HG03432 (cell line): ENCODE measurements at regions not wholly inside any gene's neighbourhood (a gene's known extent, or its start where the extent isn't known, plus 50 kb on each side); places are given as distances from the start of the nearest gene placed in this dataset.
"Not testable (repeated sequence)": the region's sequence is repeated elsewhere in the genome, so short reads cannot be mapped to it uniquely, and the experiment has no call there.

Experiments used
- ATAC-seq: cut with Tn5 transposase; IDR thresholded peaks from one replicate; pipeline ENCODE4 v1.9.1; 2021; ENCODE audit warnings: mild to moderate bottlenecking, moderate library complexity; ENCODE audit not compliant: unreplicated experiment

GRCh38 chr16:55015181-55015913 lies 84.7 kb downstream of the IRX5 start:
- ATAC-seq: no peak

DNA sequence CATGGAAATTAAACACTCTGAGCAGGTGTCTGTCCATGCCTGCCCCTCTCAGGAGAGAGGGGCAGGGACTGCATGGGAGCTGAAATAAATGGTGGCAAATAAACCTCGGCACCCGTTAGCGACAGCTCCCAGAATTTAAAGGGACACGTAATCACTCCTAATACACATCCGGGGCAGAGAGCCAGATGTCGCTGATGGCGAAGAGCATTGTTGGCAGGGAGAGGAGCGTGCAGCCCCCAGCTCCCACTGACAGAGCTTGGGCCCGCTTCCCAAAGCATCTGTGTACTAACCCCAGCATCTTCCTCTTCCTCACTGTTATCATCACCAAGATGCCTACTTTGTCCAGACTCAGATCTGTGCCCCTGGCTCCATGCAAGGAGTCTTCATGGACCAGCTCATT lies 85.8 kb downstream of the IRX5 start:
- no peak for ATAC-seq

- no peak for ATAC-seq
These were observed 86.7 kb downstream of the IRX5 start for GRCh38 chr16:55017321-55017720.

DNA sequence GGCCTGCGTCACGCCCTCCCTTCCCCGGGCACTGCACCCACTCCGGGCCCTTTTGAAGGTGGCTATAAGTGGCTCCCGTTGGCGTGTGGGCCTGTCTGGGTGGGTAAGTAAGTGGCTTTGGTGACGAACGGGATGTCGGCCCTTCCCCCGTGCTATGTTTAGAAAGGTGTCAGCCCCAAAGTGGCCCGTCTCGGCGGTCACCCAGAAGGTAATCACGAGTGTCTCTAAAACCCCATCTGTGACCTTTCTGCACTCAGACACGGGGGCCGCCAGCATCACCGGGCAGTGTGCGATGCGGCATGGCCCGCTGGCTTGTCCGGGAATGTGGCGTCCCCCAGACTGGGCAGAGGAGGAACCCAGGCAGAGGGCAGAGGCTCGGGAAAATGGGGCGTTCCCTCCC lies 88.2 kb downstream of the IRX5 start:
- ATAC-seq: no peak

DNA sequence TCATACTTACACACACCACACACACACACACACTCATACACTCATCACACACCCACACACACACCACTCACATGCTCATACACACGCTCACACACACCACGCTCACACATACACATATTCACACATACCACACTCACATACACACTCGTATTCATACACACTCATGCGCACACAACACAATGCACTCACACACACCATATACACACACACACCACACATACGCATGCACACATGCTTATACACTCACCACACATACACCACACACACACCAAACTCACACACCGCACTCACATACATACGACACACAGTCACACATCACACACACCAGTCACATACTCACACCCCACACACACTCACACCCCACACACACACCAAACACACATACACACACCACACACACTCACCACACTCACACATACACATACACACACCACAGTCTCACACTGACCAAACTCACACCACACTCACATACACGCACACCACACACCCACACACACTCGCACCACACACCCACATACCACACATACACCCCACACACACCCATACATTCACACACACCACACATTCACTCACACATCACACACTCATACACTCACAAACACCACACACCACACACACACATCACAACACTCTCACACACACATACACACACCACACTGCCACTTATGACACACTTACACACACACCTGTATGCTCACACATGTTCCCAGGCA lies 88.9 kb downstream of the IRX5 start:
- no peak for ATAC-seq

GRCh38 chr16:55021595-55022475 lies 91.2 kb downstream of the IRX5 start:
- no peak for ATAC-seq

GRCh38 chr16:55027260-55027659 lies 96.6 kb downstream of the IRX5 start:
- not testable (repeated sequence) for ATAC-seq

DNA sequence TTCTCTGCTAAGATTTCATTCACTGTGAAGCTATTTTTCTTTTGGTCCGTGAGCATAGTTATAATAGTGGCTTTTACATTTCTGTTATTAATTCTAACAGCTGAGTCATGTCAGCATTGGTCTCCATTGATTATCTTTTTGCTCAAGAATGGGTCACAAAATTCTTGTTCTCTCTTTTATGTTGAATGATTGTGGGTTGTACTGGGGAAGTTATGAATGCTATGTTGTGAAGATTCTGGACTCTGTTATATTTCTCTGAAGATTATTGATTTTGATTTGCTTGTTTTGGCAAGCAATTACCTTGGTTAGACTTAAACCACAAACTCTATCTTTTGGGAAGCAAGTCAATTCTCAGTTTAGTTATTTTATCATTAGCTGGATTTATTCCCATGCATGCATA lies 98.8 kb downstream of the IRX5 start:
- no peak for ATAC-seq

DNA sequence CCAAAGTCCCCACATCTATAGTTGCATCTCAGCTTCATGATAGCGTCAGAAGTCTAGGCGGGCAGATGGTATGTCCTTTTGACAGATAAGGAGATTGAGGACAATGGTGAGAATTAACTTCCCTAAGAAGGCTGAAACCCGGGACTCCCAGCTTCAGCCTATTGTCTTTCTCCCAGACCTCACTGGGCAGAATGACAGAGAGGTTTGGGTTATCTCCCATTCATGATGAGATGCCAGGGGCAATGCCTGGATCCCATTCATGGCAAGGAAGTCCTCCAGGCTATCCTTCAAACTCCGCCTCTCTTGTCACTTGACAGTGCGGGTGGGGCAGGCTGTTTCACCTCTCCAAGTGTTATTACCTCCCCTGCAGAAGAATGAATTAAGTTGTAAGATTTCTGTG lies 100.3 kb downstream of the IRX5 start:
- ATAC-seq: no peak

- ATAC-seq: no peak
These were observed 100.8 kb downstream of the IRX5 start for GRCh38 chr16:55031481-55031880.

DNA sequence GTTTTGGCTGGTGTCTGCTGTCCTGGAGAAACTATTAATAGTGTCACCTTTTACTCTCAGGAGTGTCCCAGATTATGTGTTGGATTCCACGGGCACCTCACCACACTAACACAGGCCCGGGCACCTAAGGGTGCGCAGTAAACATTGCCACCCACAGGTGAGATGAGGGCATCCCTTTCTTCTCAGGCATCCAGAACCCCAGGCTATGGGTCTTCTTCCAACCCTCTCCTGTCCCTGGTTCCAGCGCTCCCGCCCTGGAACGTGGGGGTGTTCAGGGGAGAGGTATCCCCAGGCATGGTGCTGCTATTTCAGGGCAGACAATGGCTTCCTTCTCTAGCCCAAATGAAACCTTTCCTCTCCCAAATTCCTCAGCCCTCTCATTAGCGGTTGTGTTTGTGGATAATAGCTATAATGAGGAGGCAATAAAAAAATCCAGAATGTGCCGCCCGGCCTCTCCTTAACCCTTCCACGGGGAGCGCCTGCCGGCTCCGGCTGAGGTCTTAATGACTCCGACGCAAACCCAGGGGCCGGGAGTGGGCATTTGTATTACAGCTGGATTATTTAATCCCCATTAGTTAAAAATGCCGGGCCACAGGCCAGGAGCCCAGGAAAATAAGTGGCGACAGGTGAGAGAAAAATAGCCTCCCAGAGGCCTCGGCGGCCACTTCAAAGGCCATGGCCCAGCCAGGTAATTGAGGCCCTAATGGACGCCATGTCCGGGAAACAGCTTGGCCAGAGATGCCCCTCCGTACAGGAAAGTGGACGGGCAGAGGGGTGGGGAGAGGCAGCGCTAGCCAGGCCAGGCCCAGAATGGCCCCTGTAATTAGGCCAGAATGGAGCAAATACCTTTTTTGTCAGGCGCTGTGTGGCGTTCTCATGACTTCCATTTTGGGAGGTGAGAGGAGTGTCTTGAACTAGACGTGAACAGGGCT lies 102.8 kb downstream of the IRX5 start:
- no peak for ATAC-seq

GRCh38 chr16:55035029-55035428 lies 104.4 kb downstream of the IRX5 start:
- ATAC-seq: peak; percentile 46

DNA sequence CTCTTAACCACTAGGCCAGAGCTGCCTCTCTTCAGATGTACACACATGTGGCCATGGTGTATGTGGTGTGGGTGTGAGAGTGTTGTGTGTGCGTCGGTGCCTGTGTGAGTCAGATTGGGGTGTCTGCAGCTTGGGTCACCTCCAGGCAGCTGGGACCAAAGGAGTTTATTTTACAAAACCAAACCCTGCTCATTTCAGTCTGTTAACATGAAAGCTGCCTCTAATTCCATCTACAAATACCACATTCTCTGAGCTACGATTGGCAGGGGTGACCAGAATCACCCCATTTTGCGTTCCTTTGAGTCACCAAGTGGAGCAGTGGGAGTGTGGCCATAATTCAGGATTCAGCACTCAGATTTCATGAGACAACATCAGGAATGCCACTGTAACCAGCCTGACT lies 105.3 kb downstream of the IRX5 start:
- no peak for ATAC-seq

DNA sequence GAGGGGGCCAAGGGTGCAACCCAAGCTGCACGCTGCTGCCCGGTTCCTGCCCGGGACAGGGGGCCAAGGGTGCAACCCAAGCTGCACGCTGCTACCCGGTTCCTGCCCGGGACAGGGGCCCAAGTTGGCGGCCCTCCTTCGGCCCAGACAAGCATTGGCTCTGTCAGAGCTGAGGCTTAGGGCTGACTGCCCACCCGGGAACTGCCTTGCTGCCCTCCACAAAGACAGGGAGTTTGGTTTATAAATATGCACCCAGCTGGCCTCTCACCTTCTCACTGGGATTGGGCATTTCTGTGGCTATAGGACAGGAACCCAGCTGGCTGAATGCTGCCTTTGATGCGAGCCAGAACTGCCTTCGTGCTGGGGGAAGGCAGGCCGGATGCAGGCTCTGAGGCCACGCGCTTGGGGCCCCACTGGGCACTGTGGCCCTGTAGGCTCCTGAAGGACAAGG lies 105.7 kb downstream of the IRX5 start:
- no peak for ATAC-seq

GRCh38 chr16:55037046-55037445 lies 106.4 kb downstream of the IRX5 start:
- ATAC-seq: no peak

GRCh38 chr16:55037966-55038365 lies 107.3 kb downstream of the IRX5 start:
- ATAC-seq: no peak

- no peak for ATAC-seq
These were observed 108.4 kb downstream of the IRX5 start for GRCh38 chr16:55039042-55039441.

GRCh38 chr16:55039511-55039910 lies 108.8 kb downstream of the IRX5 start:
- no peak for ATAC-seq

- no peak for ATAC-seq
These were observed 109.3 kb downstream of the IRX5 start for GRCh38 chr16:55039931-55040330.

DNA sequence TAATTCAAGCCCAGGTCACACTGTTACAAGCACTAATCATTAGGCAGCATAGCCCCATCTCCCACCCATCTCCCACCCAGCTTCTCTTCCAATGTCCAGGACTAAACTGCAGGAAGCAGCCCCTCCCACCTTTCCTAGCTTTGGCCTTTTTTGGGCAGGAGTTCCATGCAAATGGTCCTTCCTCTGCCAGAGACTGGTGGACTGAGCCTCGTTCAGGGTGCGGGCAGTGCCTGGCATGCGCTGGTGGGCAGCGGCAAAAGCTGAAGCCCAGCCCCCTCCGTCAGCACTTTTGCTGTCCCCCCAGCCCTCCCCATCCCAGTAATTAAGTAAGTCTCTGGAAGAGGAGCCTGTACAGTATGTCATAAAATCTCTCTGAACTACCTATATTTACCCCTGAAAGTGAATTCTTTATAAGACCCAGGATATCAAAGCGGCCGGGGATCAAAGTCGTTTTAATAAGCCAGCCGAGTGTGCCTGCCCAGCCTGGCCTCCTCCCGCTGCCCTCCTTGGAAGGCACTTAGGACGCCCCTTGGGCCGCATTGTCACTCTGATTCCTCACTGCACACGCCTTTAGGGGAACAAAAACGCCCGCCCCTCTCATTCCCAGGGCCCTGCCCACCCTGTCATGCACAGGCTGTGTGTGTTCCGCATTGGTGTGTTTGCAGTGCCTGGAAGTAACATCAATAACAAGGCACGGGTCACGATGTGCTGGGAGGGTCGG lies 109.9 kb downstream of the IRX5 start:
- ATAC-seq: no peak
